CD4-positive, alpha-beta T cell treated with Interleukin-21 for 1 hour (primary cell): ENCODE measurements at regions not wholly inside any gene's neighbourhood (a gene's known extent, or its start where the extent isn't known, plus 50 kb on each side); places are given as distances from the start of the nearest gene placed in this dataset.

ENCODE experiments used
- DNase-seq: peaks from one replicate; pipeline ENCODE4 v3.0.0-alpha.2; 2020

- no peak for DNase-seq
These were observed 1981.3 kb upstream of the IGFBP7 start for GRCh38 chr4:59091146-59092142.

GRCh38 chr4:59094505-59094904, 1984.3 kb upstream of the IGFBP7 start:
- no peak for DNase-seq

DNA sequence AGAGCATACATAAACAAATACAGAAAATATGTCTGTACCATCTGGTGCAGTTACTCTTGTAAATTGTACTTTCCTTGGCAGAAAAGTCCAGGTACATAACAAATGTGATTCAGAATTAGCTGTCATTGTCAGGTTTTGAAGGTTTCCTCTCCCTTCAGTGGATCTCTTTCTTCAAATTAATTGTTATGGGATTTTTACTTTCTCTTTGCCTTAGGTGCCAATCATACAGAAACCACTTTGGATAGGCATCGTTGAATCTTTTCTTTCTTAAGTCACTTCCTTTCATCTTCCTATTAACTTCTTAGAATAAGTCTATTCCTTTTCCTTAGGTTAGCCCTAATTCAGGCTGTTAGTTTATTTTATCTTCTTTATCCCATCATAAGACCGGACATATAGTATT, 1992.1 kb upstream of the IGFBP7 start:
- DNase-seq: no peak

DNA sequence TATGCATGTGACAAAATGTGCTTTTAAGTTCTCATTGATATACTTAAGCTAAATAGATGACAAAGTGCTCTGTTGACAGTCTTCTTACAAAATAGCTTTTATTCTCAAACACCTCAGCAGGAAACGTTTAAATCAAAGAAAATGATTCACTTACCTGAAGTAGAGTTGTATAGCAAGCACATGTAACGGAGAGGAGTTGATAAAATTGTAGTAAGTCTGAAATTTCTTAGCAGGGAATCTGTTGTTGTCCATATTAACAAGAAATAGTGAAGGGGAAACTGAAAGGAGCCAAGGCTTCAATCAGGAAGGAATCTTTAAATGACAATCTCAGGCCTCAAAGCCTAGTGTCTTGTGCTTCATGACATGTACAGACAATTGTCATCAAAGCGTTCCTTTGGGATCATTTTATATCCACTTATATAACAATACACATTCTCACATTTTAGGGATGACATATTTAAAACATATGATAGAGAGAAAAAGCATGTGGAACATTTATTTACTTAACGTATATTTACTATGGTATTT, 2010.2 kb upstream of the IGFBP7 start:
- no peak for DNase-seq

GRCh38 chr4:59122626-59123025, 2012.4 kb upstream of the IGFBP7 start:
- DNase-seq: no peak

DNA sequence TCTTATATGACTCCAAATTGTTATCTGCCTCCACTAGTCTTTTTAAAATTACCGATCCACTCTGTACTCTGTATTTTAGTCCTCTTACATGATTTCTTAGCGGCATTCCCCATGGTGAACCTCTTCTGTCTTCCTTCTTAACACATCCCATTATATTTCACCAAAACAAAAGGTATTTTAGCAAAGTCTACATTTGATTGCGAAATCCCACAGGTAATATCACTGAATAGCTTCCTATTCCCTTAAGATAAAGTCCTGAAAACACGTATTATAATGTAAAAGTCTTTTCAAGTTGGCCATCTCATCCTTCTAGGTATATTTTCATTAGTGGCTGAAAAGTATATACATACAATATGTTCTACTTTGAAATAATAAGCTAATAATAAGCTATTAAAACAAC, 2016.0 kb upstream of the IGFBP7 start:
- DNase-seq: no peak

GRCh38 chr4:59127006-59127405, 2016.8 kb upstream of the IGFBP7 start:
- DNase-seq: no peak

- DNase-seq: no peak
These were observed 2017.6 kb upstream of the IGFBP7 start for GRCh38 chr4:59127743-59128142.

DNA sequence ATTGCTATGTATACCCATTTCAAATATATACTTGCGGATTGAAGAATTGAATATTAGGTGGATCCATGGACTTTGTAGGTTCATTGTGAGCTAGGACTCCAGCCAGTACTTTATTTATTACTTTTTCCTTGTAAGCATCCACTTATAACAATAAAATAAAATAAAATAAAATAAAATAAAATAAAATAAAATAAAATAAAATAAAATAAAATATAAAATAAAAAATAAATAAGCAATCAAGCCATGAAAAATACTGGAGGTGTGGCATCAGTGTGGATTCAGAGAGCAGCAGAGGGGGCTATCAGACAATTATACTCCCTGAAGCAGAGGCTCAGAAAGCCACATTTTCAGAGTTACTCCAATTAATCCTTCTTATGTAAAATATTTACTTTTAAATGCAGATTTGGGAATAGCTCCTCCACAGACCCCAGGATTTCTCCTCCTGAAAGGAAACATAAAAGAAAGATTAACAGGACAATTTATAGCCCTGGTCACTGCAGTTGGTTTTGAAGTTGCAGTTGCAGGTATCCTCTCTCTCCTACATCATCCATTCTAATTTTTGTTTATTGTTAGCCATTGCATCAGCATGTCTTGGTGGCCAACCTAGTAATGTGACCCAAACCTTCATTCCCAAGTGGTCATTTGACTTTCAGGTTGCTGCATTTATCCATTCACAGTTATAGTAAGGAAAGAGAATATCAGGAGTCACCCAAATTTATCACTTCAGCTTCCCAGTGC, 2025.2 kb upstream of the IGFBP7 start:
- no peak for DNase-seq

- DNase-seq: no peak
These were observed 2038.9 kb upstream of the ADGRL3 start for GRCh38 chr4:59161249-59161648.

GRCh38 chr4:59175617-59176016, 2024.5 kb upstream of the ADGRL3 start:
- DNase-seq: no peak

- DNase-seq: no peak
These were observed 2020.8 kb upstream of the ADGRL3 start for GRCh38 chr4:59179372-59179771.

DNA sequence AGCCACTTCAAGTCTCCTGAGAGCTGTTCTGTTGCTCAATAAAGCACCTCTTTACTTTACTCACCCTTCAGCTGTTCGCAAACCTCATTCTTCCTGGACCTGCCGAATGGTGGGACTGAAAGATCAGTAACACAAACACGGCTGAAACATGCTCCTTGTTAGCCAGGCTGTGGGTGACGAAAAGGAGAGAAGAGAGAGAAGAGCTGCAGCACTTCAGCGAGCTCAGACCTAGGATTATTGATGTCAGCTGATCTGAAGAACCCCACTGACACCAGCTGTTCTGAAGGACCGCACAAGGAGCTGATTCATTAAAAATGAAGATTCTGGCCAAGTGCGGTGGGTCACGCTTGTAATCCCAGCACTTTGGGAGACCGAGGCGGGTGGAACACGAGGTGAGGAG, 2020.0 kb upstream of the ADGRL3 start:
- DNase-seq: no peak

- DNase-seq: no peak
These were observed 2019.2 kb upstream of the ADGRL3 start for GRCh38 chr4:59180969-59181368.

DNA sequence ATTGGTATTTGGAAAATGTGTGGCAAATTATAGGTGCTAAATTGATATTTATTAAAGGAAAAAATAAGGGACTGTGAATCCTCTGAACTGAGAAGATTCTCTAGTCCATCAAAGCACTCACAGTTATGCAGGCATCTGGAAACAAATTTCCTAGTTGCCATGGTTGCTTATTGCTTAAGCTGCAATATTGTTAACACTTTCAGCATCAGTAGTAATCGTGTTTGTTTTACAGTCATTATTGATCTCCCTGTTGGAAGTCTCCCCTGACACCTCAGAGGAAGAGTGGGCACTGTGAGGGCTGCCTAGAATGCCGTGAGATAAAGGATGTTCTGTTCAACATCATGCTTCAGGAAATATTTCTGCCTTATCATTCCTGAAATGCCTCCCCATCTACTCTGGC, 2004.3 kb upstream of the ADGRL3 start:
- DNase-seq: no peak

DNA sequence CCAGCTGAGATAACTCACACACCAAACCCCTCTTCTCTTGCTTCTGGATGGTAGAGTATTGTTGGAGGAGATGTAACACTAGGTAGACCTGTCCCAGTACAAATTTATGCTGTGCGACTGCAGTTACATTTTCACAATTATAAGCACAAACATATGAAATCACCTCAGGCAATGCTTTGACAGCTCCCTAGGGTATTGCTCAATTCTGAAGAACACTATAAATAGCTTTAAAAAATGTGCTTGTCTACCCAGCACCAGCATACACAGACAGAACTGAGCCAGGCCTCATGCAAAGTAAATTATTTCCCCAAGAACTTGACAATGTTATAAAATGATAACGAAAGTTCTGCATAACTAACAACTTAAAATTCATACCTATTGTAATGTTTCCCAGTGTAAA, 1999.1 kb upstream of the ADGRL3 start:
- DNase-seq: no peak

GRCh38 chr4:59217910-59218631, 1982.1 kb upstream of the ADGRL3 start:
- no peak for DNase-seq

GRCh38 chr4:59222221-59222620, 1977.9 kb upstream of the ADGRL3 start:
- no peak for DNase-seq

- DNase-seq: no peak
These were observed 1976.7 kb upstream of the ADGRL3 start for GRCh38 chr4:59223292-59223941.

DNA sequence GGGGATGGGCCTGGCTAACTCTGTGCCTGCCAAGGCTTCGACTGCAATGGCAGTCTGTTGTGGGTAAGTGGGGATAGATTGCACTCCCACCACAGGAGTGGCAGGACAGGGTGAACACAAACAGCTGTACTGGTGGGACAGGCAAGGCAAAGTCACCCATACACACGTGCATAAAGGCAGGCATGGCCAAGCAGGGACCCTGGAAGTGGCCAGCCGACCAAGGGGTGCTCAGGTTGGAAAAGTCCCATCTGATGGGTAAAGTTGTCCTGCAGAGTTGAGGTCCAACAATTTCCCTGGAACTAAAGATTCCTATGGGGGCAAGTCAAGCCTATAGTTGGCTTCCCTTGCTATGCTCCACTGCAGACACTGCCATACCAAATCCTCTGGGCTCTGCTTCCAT, 1961.9 kb upstream of the ADGRL3 start:
- DNase-seq: no peak

DNA sequence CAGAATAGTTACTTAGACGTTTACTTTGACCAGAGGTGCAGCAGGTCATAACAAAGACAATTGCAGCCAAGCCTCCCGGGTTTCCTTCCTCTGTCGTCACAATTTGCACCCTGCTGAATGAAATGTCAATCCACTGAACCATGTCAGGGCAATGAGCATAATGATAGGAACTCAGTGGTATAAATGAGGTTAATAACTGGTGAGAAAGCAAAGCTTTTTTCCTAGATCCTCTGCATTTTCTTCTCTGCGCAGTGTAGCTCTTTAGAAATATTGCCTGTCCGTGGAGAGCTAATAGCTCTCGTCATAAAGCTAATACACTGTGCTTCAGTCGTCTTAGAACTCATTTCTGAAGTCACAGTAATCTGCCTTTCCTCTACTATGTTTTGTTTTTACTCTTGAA, 1960.1 kb upstream of the ADGRL3 start:
- no peak for DNase-seq

- no peak for DNase-seq
These were observed 1957.1 kb upstream of the ADGRL3 start for GRCh38 chr4:59243038-59243437.

DNA sequence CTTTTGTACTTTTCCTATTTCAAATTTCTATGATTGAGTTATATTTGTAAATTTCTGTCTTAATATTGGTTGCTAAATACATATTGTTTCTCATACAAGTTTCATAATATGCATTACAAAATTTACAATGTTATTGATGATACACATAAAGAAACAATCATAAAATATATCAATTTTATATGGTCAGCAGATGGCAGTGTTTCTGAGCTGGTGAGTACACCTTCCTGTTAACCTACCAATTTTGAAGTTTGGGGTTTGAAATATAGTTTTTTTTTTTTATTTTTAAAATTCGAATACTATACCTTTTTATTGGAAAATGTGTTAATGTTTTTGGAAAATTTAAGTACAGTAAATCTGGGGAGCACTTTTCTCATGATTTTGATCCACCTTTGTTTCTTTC, 1953.1 kb upstream of the ADGRL3 start:
- DNase-seq: no peak
